OCI-LY1 (cell line): ENCODE measurements at regions not wholly inside any gene's neighbourhood (a gene's known extent, or its start where the extent isn't known, plus 50 kb on each side); places are given as distances from the start of the nearest gene placed in this dataset.

Experiments
- CTCF ChIP-seq: fragments of 200-600 bp; sonication (generic), shearing (Covaris generic); IDR thresholded peaks from 2 replicates; pipeline ENCODE4 v1.5.1; 2017; ENCODE audit warnings: mild to moderate bottlenecking, antibody characterized with exemption, low read length, moderate library complexity, mixed read lengths
- EZH2 ChIP-seq: fragments of 200-600 bp; sonication (generic), shearing (Covaris generic); IDR thresholded peaks from 2 replicates; pipeline ENCODE4 v1.8.0; 2017; ENCODE audit warnings: borderline replicate concordance, mixed run types, mild to moderate bottlenecking, antibody characterized with exemption, low read length, moderate library complexity, mixed read lengths

GRCh38 chr13:47747901-47748300 is 253.2 kb downstream of the SUCLA2 start:
- TF ChIP-seq CTCF, result no peak
- TF ChIP-seq EZH2, result no peak
